ENCODE measurements at regions not wholly inside any gene's neighbourhood (a gene's known extent, or its start where the extent isn't known, plus 50 kb on each side); places are given as distances from the start of the nearest gene placed in this dataset.

DNA sequence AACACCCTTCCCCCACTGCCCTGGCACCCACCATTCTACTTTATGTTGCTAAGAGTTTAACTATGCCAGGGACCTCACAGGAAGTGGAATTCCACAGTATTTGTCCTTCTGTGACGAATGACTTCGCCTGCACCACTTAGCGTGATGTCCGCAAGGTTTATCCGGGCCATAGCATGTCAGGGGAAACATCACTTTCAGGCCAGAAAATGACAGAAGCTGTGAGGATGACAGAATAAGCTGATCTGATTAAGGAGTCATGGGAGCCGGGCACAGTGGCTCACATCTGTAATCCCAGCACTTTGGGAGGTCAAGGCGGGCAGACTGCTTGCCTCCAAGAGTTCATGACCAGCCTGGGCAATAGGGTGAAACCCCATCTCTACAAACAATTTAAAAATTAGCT lies 248.8 kb downstream of the EIPR1 start:
- intact Hi-C loops (cut with DNase I, micrococcal nuclease), result no loop called here
- no peaks in the 10 kb centered on the region for H3K36me3 ChIP-seq (ENCODE audit: low read depth)
- no peaks in the 10 kb centered on the region for H3K9me3 ChIP-seq
- DNase-seq (no peak), ATAC-seq (no peak)
- H3K4me1 ChIP-seq (ENCODE audit: low read depth), result no peaks in the 10 kb centered on the region
- no peak overlapping the region for H3K4me3 ChIP-seq
- TF ChIP-seq, protein P1, sequence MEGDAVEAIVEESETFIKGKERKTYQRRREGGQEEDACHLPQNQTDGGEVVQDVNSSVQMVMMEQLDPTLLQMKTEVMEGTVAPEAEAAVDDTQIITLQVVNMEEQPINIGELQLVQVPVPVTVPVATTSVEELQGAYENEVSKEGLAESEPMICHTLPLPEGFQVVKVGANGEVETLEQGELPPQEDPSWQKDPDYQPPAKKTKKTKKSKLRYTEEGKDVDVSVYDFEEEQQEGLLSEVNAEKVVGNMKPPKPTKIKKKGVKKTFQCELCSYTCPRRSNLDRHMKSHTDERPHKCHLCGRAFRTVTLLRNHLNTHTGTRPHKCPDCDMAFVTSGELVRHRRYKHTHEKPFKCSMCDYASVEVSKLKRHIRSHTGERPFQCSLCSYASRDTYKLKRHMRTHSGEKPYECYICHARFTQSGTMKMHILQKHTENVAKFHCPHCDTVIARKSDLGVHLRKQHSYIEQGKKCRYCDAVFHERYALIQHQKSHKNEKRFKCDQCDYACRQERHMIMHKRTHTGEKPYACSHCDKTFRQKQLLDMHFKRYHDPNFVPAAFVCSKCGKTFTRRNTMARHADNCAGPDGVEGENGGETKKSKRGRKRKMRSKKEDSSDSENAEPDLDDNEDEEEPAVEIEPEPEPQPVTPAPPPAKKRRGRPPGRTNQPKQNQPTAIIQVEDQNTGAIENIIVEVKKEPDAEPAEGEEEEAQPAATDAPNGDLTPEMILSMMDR (IDR thresholded peaks at IDR 0.05), result no peak

DNA sequence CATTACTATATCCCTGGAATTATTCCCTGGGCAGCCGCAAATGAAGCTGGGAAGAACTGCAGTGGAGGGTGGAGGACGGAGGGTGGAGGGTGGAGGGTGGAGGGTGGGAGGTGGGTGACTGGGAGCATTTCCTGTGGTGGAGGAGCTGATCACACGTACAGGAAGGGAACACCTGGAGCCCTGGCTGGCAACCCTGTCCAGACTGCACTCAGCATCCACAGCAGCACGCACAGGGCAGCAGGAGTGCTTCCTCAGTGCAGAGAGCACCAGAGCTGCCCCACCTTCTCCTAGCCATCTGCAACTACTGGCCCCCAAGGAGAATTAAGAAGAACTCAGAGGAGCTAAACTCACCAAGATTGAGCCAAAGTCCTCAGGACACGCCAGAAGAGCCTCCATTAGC lies 249.9 kb downstream of the EIPR1 start:
- TF ChIP-seq, protein P1 (IDR thresholded peaks at IDR 0.05), result no peak
- H3K4me1 ChIP-seq (ENCODE audit: low read depth), result no peaks in the 10 kb centered on the region

DNA sequence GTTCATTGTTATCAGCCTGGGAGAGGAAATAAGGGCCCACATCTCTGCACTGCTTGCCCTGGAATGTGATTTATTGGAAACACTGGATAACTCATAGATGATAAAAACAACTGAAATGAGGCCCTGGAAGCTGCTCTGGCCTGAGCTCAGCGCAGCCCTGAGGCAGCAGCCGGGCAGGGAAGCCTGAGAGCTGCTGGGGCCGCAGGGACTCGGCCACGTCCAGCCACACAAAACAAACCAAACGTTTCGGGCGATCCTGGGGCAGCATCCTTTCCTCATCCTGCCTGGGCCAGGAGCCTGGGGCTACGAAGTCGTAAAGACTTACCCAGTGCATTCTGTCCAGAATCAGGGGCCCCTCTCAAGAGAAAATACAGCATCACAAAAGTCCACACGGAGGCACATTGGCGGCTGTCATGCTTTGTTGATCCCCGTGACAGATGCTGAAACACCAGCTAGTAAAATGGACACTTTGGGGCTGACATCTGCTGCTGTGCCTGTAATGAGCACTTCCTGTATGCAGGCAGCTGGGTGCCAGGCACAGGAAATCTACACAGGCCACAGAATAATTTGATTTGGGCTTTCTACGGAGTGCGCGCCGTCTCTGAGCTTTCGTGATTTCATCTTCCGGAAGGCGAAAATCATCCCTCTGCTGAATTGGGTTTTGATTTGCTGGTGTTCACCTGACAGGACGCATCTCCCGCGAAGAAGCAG lies 250.6 kb downstream of the EIPR1 start:
- intact Hi-C loops (cut with DNase I, micrococcal nuclease), result no loop called here
- H3K9me3 ChIP-seq, result no peaks in the 10 kb centered on the region
- no peaks in the 10 kb centered on the region for H3K36me3 ChIP-seq (ENCODE audit: low read depth)
- ATAC-seq, result no peak
- H3K4me3 ChIP-seq, result no peak overlapping the region
- no peaks in the 10 kb centered on the region for H3K4me1 ChIP-seq (ENCODE audit: low read depth)
- TF ChIP-seq, protein P1 (IDR thresholded peaks at IDR 0.05), result no peak
- no peak for DNase-seq

More for the DNA sequence above, 249.9 kb downstream of the EIPR1 start:
- Histone ChIP-seq H3K36me3 (ENCODE audit: low read depth) (no peaks in the 10 kb centered on the region), H3K4me3 (no peak overlapping the region), H3K9me3 (no peaks in the 10 kb centered on the region)
- intact Hi-C loops (cut with DNase I, micrococcal nuclease), result no loop called here
- DNase-seq (no peak), ATAC-seq (no peak)

DNA sequence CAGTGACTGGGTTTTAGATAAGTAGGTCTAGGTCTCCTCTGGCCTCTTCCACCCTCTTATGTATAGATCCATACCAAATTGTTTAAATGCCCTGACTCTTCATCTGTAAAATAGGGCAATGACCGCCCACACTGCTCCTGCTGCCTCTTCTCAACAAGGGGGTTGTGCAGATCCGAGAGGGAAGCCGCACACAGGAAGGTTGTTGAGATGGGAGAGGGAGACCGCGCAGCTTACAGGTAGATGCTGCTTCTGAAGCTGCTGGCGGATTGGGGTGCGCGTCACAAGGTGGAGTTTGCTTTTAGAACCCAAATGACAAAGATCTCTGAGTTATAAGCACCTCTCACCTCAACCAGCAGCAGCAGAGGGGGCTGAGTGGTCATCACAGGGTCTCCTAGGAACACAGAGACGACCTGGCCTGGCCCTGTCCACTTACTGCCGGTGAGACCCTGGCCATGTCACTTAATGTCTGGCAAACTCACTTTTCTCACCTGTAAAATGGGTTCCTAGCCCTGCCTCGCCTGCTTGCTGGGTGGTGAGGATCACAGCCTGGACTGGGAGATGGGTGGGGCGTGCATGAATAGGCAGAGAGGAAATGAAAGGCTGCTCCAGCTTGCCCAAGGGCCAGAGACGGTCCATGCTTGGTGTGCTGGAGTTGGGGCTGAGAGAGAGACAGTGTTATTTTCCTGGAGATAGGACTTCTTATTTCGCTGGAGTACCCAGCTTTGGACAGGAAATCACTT lies 251.3 kb downstream of the EIPR1 start:
- intact Hi-C loops (cut with DNase I, micrococcal nuclease), result no loop called here
- ATAC-seq (no peak), DNase-seq (no peak)
- TF ChIP-seq, protein P1 (IDR thresholded peaks at IDR 0.05), result no peak
- H3K36me3 ChIP-seq (ENCODE audit: low read depth), result no peaks in the 10 kb centered on the region
- no peaks in the 10 kb centered on the region for H3K9me3 ChIP-seq
- H3K4me1 ChIP-seq (ENCODE audit: low read depth), result no peaks in the 10 kb centered on the region
- no peak overlapping the region for H3K4me3 ChIP-seq

DNA sequence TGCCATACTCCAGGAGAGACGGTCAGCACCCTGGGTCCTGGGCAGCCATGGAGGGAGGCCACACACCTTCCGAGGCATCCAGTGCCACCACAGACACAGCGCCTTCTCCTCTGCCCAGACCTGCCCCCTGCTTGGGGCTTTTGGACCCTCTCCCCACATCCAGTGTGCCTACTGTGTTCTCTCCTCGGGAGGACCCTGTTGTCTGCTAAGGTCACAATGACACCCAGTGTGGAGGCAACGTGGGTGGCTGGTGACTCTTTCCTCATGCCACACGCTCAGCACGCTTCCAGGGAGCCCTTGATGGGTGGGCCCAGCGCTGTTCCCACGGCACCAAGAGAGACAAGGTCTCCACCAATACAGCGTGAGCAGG lies 251.9 kb downstream of the EIPR1 start:
- intact Hi-C loops (cut with DNase I, micrococcal nuclease), result no loop called here
- no peak for ATAC-seq
- no peaks in the 10 kb centered on the region for H3K9me3 ChIP-seq
- H3K4me1 ChIP-seq (ENCODE audit: low read depth), result no peaks in the 10 kb centered on the region
- TF ChIP-seq, protein P1 (IDR thresholded peaks at IDR 0.05), result no peak
- H3K36me3 ChIP-seq (ENCODE audit: low read depth), result no peaks in the 10 kb centered on the region
- no peak overlapping the region for H3K4me3 ChIP-seq
- DNase-seq, result no peak

Data from mucosa of descending colon (tissue), 3 donors.